ENCODE measurements at regions not wholly inside any gene's neighbourhood (a gene's known extent, or its start where the extent isn't known, plus 50 kb on each side); places are given as distances from the start of the nearest gene placed in this dataset.

GRCh38 chr9:24953070-24953469 lies 407.4 kb upstream of the IZUMO3 start:
- TF ChIP-seq CTCF (conservative IDR thresholded peaks at IDR 0.05 in 1 of 2, IDR thresholded peaks at IDR 0.05 in 1 of 2; ENCODE audit: low read depth in 1 of 2, low read length in 2 of 2) (no peak), EZH2 (IDR thresholded peaks at IDR 0.05; ENCODE audit: low read length, missing control alignments) (no peak)
